IMR-90 (cell line): ENCODE measurements at regions not wholly inside any gene's neighbourhood (a gene's known extent, or its start where the extent isn't known, plus 50 kb on each side); places are given as distances from the start of the nearest gene placed in this dataset.

Source experiments
- ATAC-seq: fragments of 200-7000 bp; cut with Tn5 transposase; 2 replicates; pipeline ENCODE4 v1.9.1; 2020; ENCODE audit warnings: low read depth, mild to moderate bottlenecking, moderate library complexity
- BruUV-seq: library from RNA; stranded (reverse); fragments of 400-500 nt; replicated peaks from 2 replicates; lab custom pipeline; 2021; lab: Mats Ljungman, UMichigan
- CTCF ChIA-PET: fragments of 300-600 bp; formaldehyde crosslinking; extraction: SDS; loops from one replicate; lab custom pipeline; 2021; ENCODE audit warnings: antibody characterized with exemption; lab: Yijun Ruan, JAX
- POLR2A ChIA-PET: fragments of 300-600 bp; sonication (Branson Sonifier 250); formaldehyde crosslinking; loops from one replicate; lab custom pipeline; 2022; ENCODE audit warnings: antibody characterized with exemption; ENCODE audit not compliant: unreplicated experiment; lab: Charles Lee
- DNase-seq: peaks from one replicate; pipeline ENCODE4 v3.0.0; 2013
- H2AFZ ChIP-seq: replicated peaks from 2 replicates; pipeline ENCODE3; 2013; ENCODE audit warnings: low read length, mild to moderate bottlenecking; ENCODE audit not compliant: poor library complexity
- H2AK5ac ChIP-seq: 2 replicates; pipeline ENCODE4 v1.6.1; 2013; ENCODE audit warnings: low read depth, low read length, inconsistent platforms
- H2AK9ac ChIP-seq: replicated peaks from 2 replicates; pipeline ENCODE3; 2013; ENCODE audit warnings: mild to moderate bottlenecking, low read depth, low read length, moderate library complexity; ENCODE audit not compliant: poor library complexity
- H2BK120ac ChIP-seq: 2 replicates; pipeline ENCODE4 v1.6.1; 2013; ENCODE audit warnings: low read depth, low read length, inconsistent platforms
- H2BK15ac ChIP-seq: 3 replicates; pipeline ENCODE4 v1.6.1; 2013; ENCODE audit warnings: low read depth, low read length, inconsistent platforms
- H2BK20ac ChIP-seq: 2 replicates; pipeline ENCODE4 v1.6.1; 2013; ENCODE audit warnings: low read depth, mild to moderate bottlenecking, inconsistent platforms, low read length, moderate library complexity
- H2BK5ac ChIP-seq: 2 replicates; pipeline ENCODE4 v1.6.1; 2013; ENCODE audit warnings: mild to moderate bottlenecking, low read depth, low read length, inconsistent platforms; ENCODE audit not compliant: poor library complexity, severe bottlenecking
- H3K14ac ChIP-seq: replicated peaks from 2 replicates; pipeline ENCODE4 v1.6.1; 2013; ENCODE audit warnings: low read depth, low read length, inconsistent platforms
- H3K18ac ChIP-seq: 2 replicates; pipeline ENCODE4 v1.6.1; 2013; ENCODE audit warnings: low read depth, low read length, control low read depth
- H3K23ac ChIP-seq: 2 replicates; pipeline ENCODE4 v1.6.1; 2013; ENCODE audit warnings: low read depth, low read length, inconsistent platforms
- H3K27ac ChIP-seq: 2 replicates; pipeline ENCODE4 v1.5.1; 2013; ENCODE audit warnings: mild to moderate bottlenecking, control low read depth, low read length; ENCODE audit not compliant: insufficient read depth
- H3K27me3 ChIP-seq: 2 replicates; pipeline ENCODE4 v1.6.1; 2013; ENCODE audit warnings: low read length; ENCODE audit not compliant: control insufficient read depth, insufficient read depth
- H3K36me3 ChIP-seq: 2 replicates; pipeline ENCODE4 v1.6.1; 2013; ENCODE audit warnings: low read length, mixed read lengths; ENCODE audit not compliant: control insufficient read depth, insufficient read depth
- H3K4ac ChIP-seq: 2 replicates; pipeline ENCODE4 v1.6.1; 2013; ENCODE audit warnings: low read depth, low read length, inconsistent platforms
- H3K4me1 ChIP-seq: 2 replicates; pipeline ENCODE4 v1.6.1; 2013; ENCODE audit warnings: low read length, mixed read lengths; ENCODE audit not compliant: control insufficient read depth, insufficient read depth
- H3K4me2 ChIP-seq: 2 replicates; pipeline ENCODE4 v1.6.1; 2013; ENCODE audit warnings: low read depth, mild to moderate bottlenecking, control low read depth, low read length, moderate library complexity
- H3K4me3 ChIP-seq: 2 replicates; pipeline ENCODE4 v1.5.1; 2013; ENCODE audit warnings: low read depth, mild to moderate bottlenecking, control low read depth, low read length, moderate library complexity; ENCODE audit not compliant: insufficient read depth
- H3K56ac ChIP-seq: 2 replicates; pipeline ENCODE4 v1.6.1; 2013; ENCODE audit warnings: low read length, inconsistent platforms; ENCODE audit not compliant: insufficient read depth; ENCODE audit errors: extremely low read depth
- H3K79me1 ChIP-seq, 2 experiments: 2 replicates each; pipeline ENCODE4 v1.6.1; 2013; ENCODE audit warnings: low read length in 2 of 2, inconsistent platforms in 1 of 2, low read depth in 1 of 2
- H3K9ac ChIP-seq: 2 replicates; pipeline ENCODE4 v1.6.1; 2013; ENCODE audit warnings: low read depth, low read length, control low read depth
- H3K9me1 ChIP-seq: 2 replicates; pipeline ENCODE4 v1.6.1; 2013; ENCODE audit warnings: low read length, inconsistent platforms; ENCODE audit not compliant: insufficient read depth
- H3K9me3 ChIP-seq: 2 replicates; pipeline ENCODE4 v1.6.1; 2013; ENCODE audit warnings: low read length; ENCODE audit not compliant: control insufficient read depth, insufficient read depth
- H4K20me1 ChIP-seq: 2 replicates; pipeline ENCODE4 v1.6.1; 2013; ENCODE audit warnings: low read length, inconsistent platforms; ENCODE audit not compliant: insufficient read depth
- H4K5ac ChIP-seq: 2 replicates; pipeline ENCODE4 v1.6.1; 2013; ENCODE audit warnings: mild to moderate bottlenecking, low read depth, low read length, control low read depth
- H4K8ac ChIP-seq, 2 experiments: 2 replicates each; pipeline ENCODE4 v1.6.1; 2013; ENCODE audit warnings: low read depth in 2 of 2, low read length in 2 of 2, control low read depth in 1 of 2, inconsistent platforms in 1 of 2
- H4K91ac ChIP-seq: 2 replicates; pipeline ENCODE4 v1.6.1; 2013; ENCODE audit warnings: low read depth, low read length, inconsistent platforms; ENCODE audit not compliant: insufficient read depth
- BHLHE40 ChIP-seq: fragments of 150-350 bp; IDR thresholded peaks from 2 replicates; pipeline ENCODE4 v1.6.1; 2016; ENCODE audit warnings: mild to moderate bottlenecking, low read depth, low read length
- MAZ ChIP-seq: IDR thresholded peaks from 2 replicates; pipeline ENCODE4 v1.6.1; 2012; ENCODE audit warnings: low read depth, mild to moderate bottlenecking, low read length, improper control_type of control experiment, moderate library complexity, borderline replicate concordance
- WGBS, 2 experiments: methylation state at CpG; one replicate each; pipeline versions ENCODE4 v1.1.5 to v1.1.7; 2013; ENCODE audit warnings: missing lambda C conversion rate in 2 of 2; ENCODE audit not compliant: insufficient read length in 1 of 2; ENCODE audit errors: extremely low coverage in 2 of 2; 5-methylcytosine and 5-hydroxymethylcytosine counted together
- dilution Hi-C: fragments of 300-500 bp; cut with HindIII; formaldehyde crosslinking; loops from one replicate; pipeline ENCODE4 v1.14.3; 2018; ENCODE audit warnings: low sequenced_read_pairs; ENCODE audit not compliant: unreplicated experiment
- in situ Hi-C: fragments of 300-500 bp; cut with MboI; formaldehyde crosslinking; loops from 3 replicates; pipeline ENCODE4 v1.14.3; 2019; ENCODE audit warnings: low sequenced_read_pairs, inconsistent platforms, mixed read lengths
- intact Hi-C: fragments of 100-400 bp; cut with micrococcal nuclease; formaldehyde crosslinking; loops from 2 replicates; pipeline ENCODE4 v1.10.0; 2022

DNA sequence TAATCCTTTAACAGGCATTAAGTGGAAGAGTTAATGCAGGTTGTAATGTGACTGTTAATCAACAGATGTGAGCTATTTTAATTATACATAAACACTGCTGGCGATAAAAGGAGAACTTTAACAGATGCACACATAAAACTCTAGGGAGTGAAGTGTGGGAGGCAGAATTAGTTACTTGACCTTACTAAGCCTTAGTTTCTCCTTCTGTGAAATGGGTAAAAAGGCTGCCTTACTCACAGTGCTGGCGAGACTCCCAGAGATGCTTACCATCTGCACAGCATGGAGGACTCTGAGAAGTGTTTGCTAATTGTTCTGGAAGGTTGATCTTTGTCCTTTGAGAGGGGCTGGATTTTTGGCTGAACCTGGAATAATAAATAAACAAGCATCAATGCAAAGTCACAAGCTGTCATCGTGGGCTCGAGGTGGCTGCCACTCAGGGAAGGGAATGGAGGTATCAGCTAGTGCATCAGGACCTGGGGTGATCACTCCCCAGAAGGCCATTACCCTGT is 58.6 kb upstream of the MPEG1 start:
- POLR2A ChIA-PET, result no interaction called here
- no CpG with 5 or more reads among the region's 4 CpGs for WGBS, 2 experiments
- no TSS peak for BruUV-seq

More for the DNA sequence above, 58.6 kb upstream of the MPEG1 start:
- Histone ChIP-seq H3K36me3 (no peaks in the 10 kb centered on the region), H4K5ac (no peak overlapping the region), H3K56ac (no peak overlapping the region), H4K8ac (no peak overlapping the region), H2AFZ (no peak overlapping the region), H3K27ac (no peak overlapping the region), H3K9me1 (no peaks in the 10 kb centered on the region), H3K9me3 (no peaks in the 10 kb centered on the region), H4K91ac (no peak overlapping the region), H3K14ac (no peak overlapping the region), H3K4me1 (no peaks in the 10 kb centered on the region), H3K23ac (no peak overlapping the region), H2BK5ac (no peak overlapping the region), H2BK120ac (no peak overlapping the region), H3K4me2 (no peak overlapping the region), H2AK5ac (no peak overlapping the region), H3K4ac (no peak overlapping the region), H3K9ac (no peak overlapping the region), H3K79me1 (no peaks in the 10 kb centered on the region), H3K4me3 (no peak overlapping the region), H3K27me3 (peaks cover 19% of the 10 kb centered on the region), H2BK15ac (no peak overlapping the region), H4K20me1 (no peaks in the 10 kb centered on the region), H3K18ac (no peak overlapping the region), H2BK20ac (no peak overlapping the region), H2AK9ac (no peak overlapping the region)
- dilution Hi-C loops, result no loop called here
- TF ChIP-seq MAZ (no peak), BHLHE40 (no peak)
- no peak for DNase-seq
- no peak for ATAC-seq
- in situ Hi-C loops, result no loop called here
- intact Hi-C loops, result no loop called here
- CTCF ChIA-PET, result interaction anchor here (0.5 to 1.2 kb wide), 2 partner anchors 65 to 369 kb away, joined by 4 read pairs; no protein-coding TSS in a partner anchor
